ENCODE measurements at regions not wholly inside any gene's neighbourhood (a gene's known extent, or its start where the extent isn't known, plus 50 kb on each side); places are given as distances from the start of the nearest gene placed in this dataset.

DNA sequence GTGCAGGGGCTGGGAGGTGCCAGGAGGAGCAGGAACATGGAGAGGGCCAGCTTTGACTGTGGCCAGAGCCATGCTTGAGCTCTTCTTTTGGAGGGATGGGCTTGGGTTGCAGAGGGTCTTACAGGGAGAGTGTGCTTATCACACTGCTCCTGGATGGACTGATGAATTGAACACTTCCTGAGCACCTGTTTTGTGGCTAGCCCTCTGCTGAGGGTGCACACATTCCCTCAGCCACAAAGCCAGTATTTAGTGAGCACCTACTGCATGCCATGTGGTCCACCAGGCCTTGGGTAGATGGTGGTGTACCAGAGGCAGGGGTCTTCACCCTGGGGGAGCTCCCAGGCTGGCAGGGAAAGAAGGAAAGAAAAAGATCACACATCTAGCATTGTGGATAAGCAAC lies 118.9 kb downstream of the SLC25A47 start:
- Histone ChIP-seq H3K4me1 (replicated peaks; ENCODE audit: insufficient read depth) (peaks cover 21% of the 10 kb centered on the region), H3K4me2 (no peak overlapping the region), H3F3A (ENCODE audit: insufficient read depth, low read depth) (peaks cover 15% of the 10 kb centered on the region; the same call in 1 of the 2 replicates), H3K9me3 (ENCODE audit: insufficient read depth, low read depth) (no peaks in the 10 kb centered on the region), H3K79me2 (ENCODE audit: low read depth) (no peaks in the 10 kb centered on the region), H2AFZ (no peak overlapping the region), H3K27me3 (ENCODE audit: insufficient read depth, low read depth) (no peaks in the 10 kb centered on the region), H3K9me2 (ENCODE audit: insufficient read depth) (no peaks in the 10 kb centered on the region), H3K36me3 (ENCODE audit: low read depth) (no peaks in the 10 kb centered on the region), H4K20me1 (ENCODE audit: insufficient read depth) (peaks cover 10% of the 10 kb centered on the region), H3K27ac (no peak overlapping the region), H3K4me3 (no peak overlapping the region)
- no TSS peak for BruUV-seq (replicated peaks)
- ChIA-PET POLR2A (ENCODE audit: unreplicated experiment) (no interaction called here), CTCF (no interaction called here)
- TF ChIP-seq EZH2 (IDR thresholded peaks at IDR 0.05; ENCODE audit: low read depth) (no peak), CTCF (conservative IDR thresholded peaks at IDR 0.05) (no peak)
- intact Hi-C loops (cut with micrococcal nuclease; ENCODE audit: unreplicated experiment): no loop called here
- DNase-seq: no peak

GRCh38 chr14:100442498-100443490 lies 119.7 kb downstream of the SLC25A47 start:
- no peaks in the 10 kb centered on the region for H3K79me2 ChIP-seq (ENCODE audit: low read depth)
- H3K4me2 ChIP-seq: no peak overlapping the region
- no peak for TF ChIP-seq CTCF (conservative IDR thresholded peaks at IDR 0.05)
- no peak for TF ChIP-seq EZH2 (IDR thresholded peaks at IDR 0.05; ENCODE audit: low read depth)
- peaks cover 21% of the 10 kb centered on the region for H3K4me1 ChIP-seq (replicated peaks; ENCODE audit: insufficient read depth)
- no peak overlapping the region for H3K4me3 ChIP-seq
- no peaks in the 10 kb centered on the region for H3K9me2 ChIP-seq (ENCODE audit: insufficient read depth)
- no peaks in the 10 kb centered on the region for H3K9me3 ChIP-seq (ENCODE audit: insufficient read depth, low read depth)
- H3F3A ChIP-seq (ENCODE audit: insufficient read depth, low read depth): peaks cover 15% of the 10 kb centered on the region; the same call in 1 of the 2 replicates
- no peak overlapping the region for H3K27ac ChIP-seq
- BruUV-seq (replicated peaks): no TSS peak
- POLR2A ChIA-PET (ENCODE audit: unreplicated experiment): no interaction called here
- H2AFZ ChIP-seq: no peak overlapping the region
- peaks cover 10% of the 10 kb centered on the region for H4K20me1 ChIP-seq (ENCODE audit: insufficient read depth)
- intact Hi-C loops (cut with micrococcal nuclease; ENCODE audit: unreplicated experiment): no loop called here
- no peaks in the 10 kb centered on the region for H3K36me3 ChIP-seq (ENCODE audit: low read depth)
- CTCF ChIA-PET: no interaction called here
- no peak for DNase-seq
- H3K27me3 ChIP-seq (ENCODE audit: insufficient read depth, low read depth): no peaks in the 10 kb centered on the region

GRCh38 chr14:100443603-100444002 lies 120.5 kb downstream of the SLC25A47 start:
- no peaks in the 10 kb centered on the region for H3K27me3 ChIP-seq (ENCODE audit: insufficient read depth, low read depth)
- peaks cover 10% of the 10 kb centered on the region for H4K20me1 ChIP-seq (ENCODE audit: insufficient read depth)
- H3K27ac ChIP-seq: no peak overlapping the region
- H3F3A ChIP-seq (ENCODE audit: insufficient read depth, low read depth): peaks cover 11% of the 10 kb centered on the region; the same call in 1 of the 2 replicates
- H3K9me3 ChIP-seq (ENCODE audit: insufficient read depth, low read depth): no peaks in the 10 kb centered on the region
- H3K4me3 ChIP-seq: no peak overlapping the region
- no peak for TF ChIP-seq EZH2 (IDR thresholded peaks at IDR 0.05; ENCODE audit: low read depth)
- no peak for TF ChIP-seq CTCF (conservative IDR thresholded peaks at IDR 0.05)
- BruUV-seq (replicated peaks): no TSS peak
- intact Hi-C loops (cut with micrococcal nuclease; ENCODE audit: unreplicated experiment): no loop called here
- no peaks in the 10 kb centered on the region for H3K9me2 ChIP-seq (ENCODE audit: insufficient read depth)
- DNase-seq: no peak
- H3K4me1 ChIP-seq (replicated peaks; ENCODE audit: insufficient read depth): peaks cover 19% of the 10 kb centered on the region
- POLR2A ChIA-PET (ENCODE audit: unreplicated experiment): no interaction called here
- H2AFZ ChIP-seq: no peak overlapping the region
- no peak overlapping the region for H3K4me2 ChIP-seq
- CTCF ChIA-PET: no interaction called here
- H3K79me2 ChIP-seq (ENCODE audit: low read depth): no peaks in the 10 kb centered on the region
- H3K36me3 ChIP-seq (ENCODE audit: low read depth): no peaks in the 10 kb centered on the region
